ENCODE measurements at regions not wholly inside any gene's neighbourhood (a gene's known extent, or its start where the extent isn't known, plus 50 kb on each side); places are given as distances from the start of the nearest gene placed in this dataset.
A peak's percentile ranks its signal among the peaks of the same experiment; 100 is the strongest.

DNA sequence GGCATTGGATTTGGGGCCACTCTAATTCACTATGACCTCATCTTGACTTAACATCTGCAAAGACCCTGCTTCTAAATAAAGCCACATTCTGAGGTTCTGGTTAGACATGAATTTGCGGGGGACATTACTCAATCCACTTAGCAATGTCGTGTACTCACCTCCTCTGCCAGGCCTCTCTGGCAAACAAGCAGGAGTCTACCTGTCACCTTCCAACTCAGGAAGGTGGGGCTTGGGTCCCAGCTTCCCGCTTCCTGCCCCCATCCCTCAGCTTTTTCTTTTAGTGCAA lies 177.8 kb downstream of the PSMG1 start:
- no peak for TF ChIP-seq POLR2A (IDR thresholded peaks at IDR 0.05)
- TF ChIP-seq, protein P1, sequence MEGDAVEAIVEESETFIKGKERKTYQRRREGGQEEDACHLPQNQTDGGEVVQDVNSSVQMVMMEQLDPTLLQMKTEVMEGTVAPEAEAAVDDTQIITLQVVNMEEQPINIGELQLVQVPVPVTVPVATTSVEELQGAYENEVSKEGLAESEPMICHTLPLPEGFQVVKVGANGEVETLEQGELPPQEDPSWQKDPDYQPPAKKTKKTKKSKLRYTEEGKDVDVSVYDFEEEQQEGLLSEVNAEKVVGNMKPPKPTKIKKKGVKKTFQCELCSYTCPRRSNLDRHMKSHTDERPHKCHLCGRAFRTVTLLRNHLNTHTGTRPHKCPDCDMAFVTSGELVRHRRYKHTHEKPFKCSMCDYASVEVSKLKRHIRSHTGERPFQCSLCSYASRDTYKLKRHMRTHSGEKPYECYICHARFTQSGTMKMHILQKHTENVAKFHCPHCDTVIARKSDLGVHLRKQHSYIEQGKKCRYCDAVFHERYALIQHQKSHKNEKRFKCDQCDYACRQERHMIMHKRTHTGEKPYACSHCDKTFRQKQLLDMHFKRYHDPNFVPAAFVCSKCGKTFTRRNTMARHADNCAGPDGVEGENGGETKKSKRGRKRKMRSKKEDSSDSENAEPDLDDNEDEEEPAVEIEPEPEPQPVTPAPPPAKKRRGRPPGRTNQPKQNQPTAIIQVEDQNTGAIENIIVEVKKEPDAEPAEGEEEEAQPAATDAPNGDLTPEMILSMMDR (IDR thresholded peaks at IDR 0.05), result no peak
- ATAC-seq (ENCODE audit: low FRiP score in 2 of 2), result no peak
- WGBS, 2 donors, result 44 to 57% methylated on average over 3 of the region's 3 CpGs
- no peak for DNase-seq
- no peaks in the 10 kb centered on the region for H3K36me3 ChIP-seq
- H3K27me3 ChIP-seq, result no peaks in the 10 kb centered on the region
- no peak overlapping the region for H3K4me3 ChIP-seq
- H3K9me3 ChIP-seq, result no peaks in the 10 kb centered on the region
- H3K27ac ChIP-seq, result peak overlapping the region; percentile 77 to 92 (median 86)
- H3K4me1 ChIP-seq, result peaks cover 67 to 76% (median 72%) of the 10 kb centered on the region in 4 donors

GRCh38 chr21:39004634-39005501 lies 178.4 kb downstream of the PSMG1 start:
- no peak overlapping the region for H3K4me3 ChIP-seq

DNA sequence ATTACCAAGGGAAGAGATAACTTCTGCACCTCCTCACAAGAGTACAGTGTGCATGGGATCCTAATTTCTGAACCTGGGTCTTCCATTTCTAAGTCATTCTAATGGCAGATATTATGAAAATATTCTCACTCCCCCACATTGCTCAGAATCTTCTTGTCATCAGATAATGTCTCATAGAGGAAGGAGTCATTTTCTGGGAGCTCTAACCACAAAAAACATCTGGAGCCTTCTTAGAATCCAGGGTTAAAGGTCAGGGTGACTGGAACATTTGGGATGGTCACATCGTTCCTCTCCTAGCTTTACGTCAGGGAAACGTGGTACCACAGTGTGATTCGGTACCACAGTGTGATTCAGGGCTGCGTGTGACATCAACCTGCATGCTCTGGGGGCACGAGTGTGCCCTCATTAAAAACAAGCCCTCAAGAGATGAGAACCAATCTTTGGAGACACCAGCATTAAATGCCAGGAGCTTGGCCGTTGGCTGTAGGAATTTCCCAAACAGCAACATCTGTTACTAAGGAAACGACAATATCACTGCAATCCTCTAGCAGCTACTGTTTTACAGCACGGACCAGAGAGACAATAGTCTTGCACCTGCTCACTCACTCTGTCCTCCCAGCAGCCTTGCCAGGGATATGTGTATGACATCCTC lies 179.1 kb downstream of the PSMG1 start:
- no peak overlapping the region for H3K4me3 ChIP-seq
- H3K27me3 ChIP-seq, result no peaks in the 10 kb centered on the region
- peak overlapping the region; percentile 77 to 92 (median 86) for H3K27ac ChIP-seq
- peak in 1 of 2 donors; percentile 73 for DNase-seq
- H3K4me1 ChIP-seq, result peaks cover 60 to 71% (median 65%) of the 10 kb centered on the region in 4 donors
- TF ChIP-seq, protein P1 (IDR thresholded peaks at IDR 0.05), result no peak
- TF ChIP-seq POLR2AphosphoS5 (IDR thresholded peaks at IDR 0.05), result peak; percentile 59 to 93
- TF ChIP-seq EP300 (IDR thresholded peaks at IDR 0.05), result peak; percentile 76 to 99 (median 90)
- peak in 1 of 4 donors; percentile 49 for TF ChIP-seq POLR2A (IDR thresholded peaks at IDR 0.05)
- no peaks in the 10 kb centered on the region for H3K9me3 ChIP-seq
- no peaks in the 10 kb centered on the region for H3K36me3 ChIP-seq
- peak; percentile 56 to 74 for ATAC-seq (ENCODE audit: low FRiP score in 2 of 2)
- 34 to 45% methylated on average over 8 to 9 of the region's 9 CpGs for WGBS, 2 donors

More at GRCh38 chr21:39004634-39005501, 178.4 kb downstream of the PSMG1 start:
- Histone ChIP-seq H3K27me3 (no peaks in the 10 kb centered on the region), H3K36me3 (no peaks in the 10 kb centered on the region), H3K27ac (peak overlapping the region; percentile 77 to 92 (median 86)), H3K4me1 (peaks cover 61 to 76% (median 69%) of the 10 kb centered on the region in 4 donors), H3K9me3 (no peaks in the 10 kb centered on the region)
- TF ChIP-seq, protein P1 (IDR thresholded peaks at IDR 0.05), result no peak
- TF ChIP-seq POLR2AphosphoS5 (IDR thresholded peaks at IDR 0.05) (peak in 1 of 2 donors; percentile 44), EP300 (IDR thresholded peaks at IDR 0.05) (peak in 1 of 4 donors; percentile 9)
- ATAC-seq (ENCODE audit: low FRiP score in 2 of 2), result peak; percentile 43 to 60
- DNase-seq, result peak in 1 of 2 donors; percentile 75
- WGBS, 2 donors, result 13 to 19% methylated on average over 12 to 22 of the region's 23 CpGs

GRCh38 chr21:39001341-39001740 lies 181.9 kb downstream of the PSMG1 start:
- DNase-seq (no peak), ATAC-seq (ENCODE audit: low FRiP score in 2 of 2) (no peak)
- no peak overlapping the region for H3K4me3 ChIP-seq
- no peaks in the 10 kb centered on the region for H3K9me3 ChIP-seq
- peak overlapping the region; percentile 64 to 78 (median 70) for H3K27ac ChIP-seq
- H3K27me3 ChIP-seq, result no peaks in the 10 kb centered on the region
- no peaks in the 10 kb centered on the region for H3K36me3 ChIP-seq
- TF ChIP-seq, protein P1 (IDR thresholded peaks at IDR 0.05), result no peak
- no peak for TF ChIP-seq EP300 (IDR thresholded peaks at IDR 0.05)
- no peak for TF ChIP-seq POLR2AphosphoS5 (IDR thresholded peaks at IDR 0.05)
- no peak for TF ChIP-seq POLR2A (IDR thresholded peaks at IDR 0.05)
- H3K4me1 ChIP-seq, result peaks cover 45 to 65% (median 47%) of the 10 kb centered on the region in 4 donors
- WGBS, 2 donors, result 85 to 92% methylated on average over 5 of the region's 5 CpGs

All from upper lobe of left lung (tissue), 6 donors.